ENCODE measurements at regions not wholly inside any gene's neighbourhood (a gene's known extent, or its start where the extent isn't known, plus 50 kb on each side); places are given as distances from the start of the nearest gene placed in this dataset.

DNA sequence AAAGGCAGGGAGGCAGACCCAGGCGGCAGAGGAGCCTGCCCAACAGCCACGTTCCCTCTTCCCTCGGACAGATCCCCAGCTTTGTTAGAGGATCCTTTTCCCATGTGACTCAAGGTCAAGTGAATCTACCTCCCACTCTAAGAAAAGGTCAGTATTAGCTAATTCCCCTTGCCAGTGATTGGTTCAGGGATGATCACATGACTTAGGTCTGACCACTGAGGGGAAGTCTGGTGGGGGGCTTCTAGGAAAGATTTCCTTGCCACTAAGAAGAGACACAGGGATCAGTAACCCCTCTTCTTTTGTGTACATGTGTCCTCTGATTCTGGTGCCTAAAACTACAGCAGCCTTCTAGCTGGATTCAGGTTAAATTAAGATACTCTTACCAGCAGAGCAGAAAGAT, 266.3 kb upstream of the NSMCE3 start:
- TF ChIP-seq POLR2AphosphoS5 (IDR thresholded peaks at IDR 0.05): no peak
- TF ChIP-seq, protein P1, sequence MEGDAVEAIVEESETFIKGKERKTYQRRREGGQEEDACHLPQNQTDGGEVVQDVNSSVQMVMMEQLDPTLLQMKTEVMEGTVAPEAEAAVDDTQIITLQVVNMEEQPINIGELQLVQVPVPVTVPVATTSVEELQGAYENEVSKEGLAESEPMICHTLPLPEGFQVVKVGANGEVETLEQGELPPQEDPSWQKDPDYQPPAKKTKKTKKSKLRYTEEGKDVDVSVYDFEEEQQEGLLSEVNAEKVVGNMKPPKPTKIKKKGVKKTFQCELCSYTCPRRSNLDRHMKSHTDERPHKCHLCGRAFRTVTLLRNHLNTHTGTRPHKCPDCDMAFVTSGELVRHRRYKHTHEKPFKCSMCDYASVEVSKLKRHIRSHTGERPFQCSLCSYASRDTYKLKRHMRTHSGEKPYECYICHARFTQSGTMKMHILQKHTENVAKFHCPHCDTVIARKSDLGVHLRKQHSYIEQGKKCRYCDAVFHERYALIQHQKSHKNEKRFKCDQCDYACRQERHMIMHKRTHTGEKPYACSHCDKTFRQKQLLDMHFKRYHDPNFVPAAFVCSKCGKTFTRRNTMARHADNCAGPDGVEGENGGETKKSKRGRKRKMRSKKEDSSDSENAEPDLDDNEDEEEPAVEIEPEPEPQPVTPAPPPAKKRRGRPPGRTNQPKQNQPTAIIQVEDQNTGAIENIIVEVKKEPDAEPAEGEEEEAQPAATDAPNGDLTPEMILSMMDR (IDR thresholded peaks at IDR 0.05): no peak
- TF ChIP-seq EP300 (IDR thresholded peaks at IDR 0.05): no peak
- H3K4me1 ChIP-seq: no peaks in the 10 kb centered on the region
- H3K27ac ChIP-seq (replicated peaks in 1 of 4): no peak overlapping the region
- 79% methylated on average over 3 of the region's 3 CpGs for WGBS
- DNase-seq (ENCODE audit: extremely low spot score): no peak
- no peak overlapping the region for H3K4me3 ChIP-seq
- intact Hi-C loops (cut with DNase I): no loop called here
- no peaks in the 10 kb centered on the region for H3K9me3 ChIP-seq
- H3K36me3 ChIP-seq: no peaks in the 10 kb centered on the region
- peaks cover 0 to 9% (median 0%) of the 10 kb centered on the region in 4 donors for H3K27me3 ChIP-seq

GRCh38 chr15:29534378-29534777, 264.8 kb upstream of the NSMCE3 start:
- H3K27me3 ChIP-seq: peaks cover 0 to 3% (median 0%) of the 10 kb centered on the region in 4 donors
- intact Hi-C loops (cut with DNase I): no loop called here
- WGBS: 70% methylated on average over 3 of the region's 3 CpGs
- H3K9me3 ChIP-seq: no peaks in the 10 kb centered on the region
- no peak for DNase-seq (ENCODE audit: extremely low spot score)
- no peaks in the 10 kb centered on the region for H3K36me3 ChIP-seq
- no peak overlapping the region for H3K27ac ChIP-seq (replicated peaks in 1 of 4)
- TF ChIP-seq EP300 (IDR thresholded peaks at IDR 0.05) (no peak), POLR2AphosphoS5 (IDR thresholded peaks at IDR 0.05) (no peak), POLR2A (IDR thresholded peaks at IDR 0.05; ENCODE audit: low read depth) (no peak)
- TF ChIP-seq, protein P1 (IDR thresholded peaks at IDR 0.05): no peak
- no peak overlapping the region for H3K4me3 ChIP-seq
- no peaks in the 10 kb centered on the region for H3K4me1 ChIP-seq

- DNase-seq (ENCODE audit: extremely low spot score): no peak
- WGBS: 39% methylated on average over 5 of the region's 5 CpGs
- Histone ChIP-seq H3K9me3 (no peaks in the 10 kb centered on the region), H3K4me3 (no peak overlapping the region), H3K27ac (replicated peaks in 1 of 4) (no peak overlapping the region), H3K4me1 (no peaks in the 10 kb centered on the region), H3K27me3 (no peaks in the 10 kb centered on the region), H3K36me3 (no peaks in the 10 kb centered on the region)
- intact Hi-C loops (cut with DNase I): no loop called here
- TF ChIP-seq, protein P1 (IDR thresholded peaks at IDR 0.05): no peak
- no peak for TF ChIP-seq EP300 (IDR thresholded peaks at IDR 0.05)
- TF ChIP-seq POLR2A (IDR thresholded peaks at IDR 0.05; ENCODE audit: low read depth): no peak
- no peak for TF ChIP-seq POLR2AphosphoS5 (IDR thresholded peaks at IDR 0.05)
These were observed 264.0 kb upstream of the NSMCE3 start for GRCh38 chr15:29533647-29534046.

- Histone ChIP-seq H3K36me3 (no peaks in the 10 kb centered on the region), H3K4me3 (no peak overlapping the region), H3K4me1 (no peaks in the 10 kb centered on the region), H3K9me3 (no peaks in the 10 kb centered on the region), H3K27ac (replicated peaks in 1 of 4) (no peak overlapping the region), H3K27me3 (no peaks in the 10 kb centered on the region)
- TF ChIP-seq, protein P1 (IDR thresholded peaks at IDR 0.05): no peak
- no peak for TF ChIP-seq POLR2A (IDR thresholded peaks at IDR 0.05; ENCODE audit: low read depth)
- DNase-seq (ENCODE audit: extremely low spot score): no peak
- intact Hi-C loops (cut with DNase I): no loop called here
- WGBS: 86% methylated on average over 1 of the region's 1 CpG
These were observed 262.7 kb upstream of the NSMCE3 start for GRCh38 chr15:29532296-29532695.

DNA sequence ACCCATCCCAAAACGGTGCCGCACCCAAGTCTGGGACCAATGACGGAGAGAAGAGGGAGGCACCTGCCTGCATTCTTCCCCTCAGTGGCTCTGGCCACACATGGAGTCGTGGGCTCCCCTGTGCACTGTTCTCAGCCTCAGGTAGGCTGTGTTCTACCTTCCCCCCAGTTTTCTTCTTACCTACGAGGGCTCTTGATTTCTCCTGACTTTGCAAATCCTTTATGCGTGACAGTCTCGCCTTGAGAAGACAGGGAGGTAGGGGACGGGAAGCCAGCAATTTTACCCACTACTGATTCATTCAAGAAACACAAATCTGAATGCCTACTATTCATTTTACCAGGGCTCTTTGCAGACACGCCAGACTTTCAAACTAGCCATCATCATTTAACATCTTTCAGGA, 261.3 kb upstream of the NSMCE3 start:
- 86% methylated on average over 9 of the region's 9 CpGs for WGBS
- no peaks in the 10 kb centered on the region for H3K4me1 ChIP-seq
- no peaks in the 10 kb centered on the region for H3K36me3 ChIP-seq
- no peaks in the 10 kb centered on the region for H3K9me3 ChIP-seq
- H3K27ac ChIP-seq (replicated peaks in 1 of 4): no peak overlapping the region
- intact Hi-C loops (cut with DNase I): no loop called here
- no peak for DNase-seq (ENCODE audit: extremely low spot score)
- no peak overlapping the region for H3K4me3 ChIP-seq
- no peaks in the 10 kb centered on the region for H3K27me3 ChIP-seq
- TF ChIP-seq EP300 (IDR thresholded peaks at IDR 0.05): no peak
- no peak for TF ChIP-seq POLR2AphosphoS5 (IDR thresholded peaks at IDR 0.05)
- TF ChIP-seq POLR2A (IDR thresholded peaks at IDR 0.05; ENCODE audit: low read depth): no peak
- TF ChIP-seq, protein P1 (IDR thresholded peaks at IDR 0.05): no peak
